PC-9 (cell line): ENCODE measurements at regions not wholly inside any gene's neighbourhood (a gene's known extent, or its start where the extent isn't known, plus 50 kb on each side); places are given as distances from the start of the nearest gene placed in this dataset.

Experiments
- BruUV-seq: library from RNA; stranded (reverse); fragments of 400-500 nt; replicated peaks from 2 replicates; lab custom pipeline; 2021; lab: Mats Ljungman, UMichigan
- CTCF ChIA-PET: fragments of 300-600 bp; sonication (Branson Sonifier 250); formaldehyde crosslinking; loops from one replicate; lab custom pipeline; 2022; ENCODE audit warnings: antibody characterized with exemption; lab: Charles Lee
- POLR2A ChIA-PET: fragments of 300-600 bp; sonication (Branson Sonifier 250); formaldehyde crosslinking; loops from one replicate; lab custom pipeline; 2022; ENCODE audit warnings: antibody characterized with exemption; ENCODE audit not compliant: unreplicated experiment; lab: Charles Lee
- DNase-seq, 2 experiments: peaks; one replicate each; pipeline versions ENCODE4 v3.0.0 to v3.0.0-alpha.2; 2015 to 2022; ENCODE audit warnings: mixed read lengths in 1 of 2
- H2AFZ ChIP-seq: fragments of 200-600 bp; sonication (generic); 2 replicates; pipeline ENCODE4 v1.8.1; 2017; ENCODE audit warnings: antibody characterized with exemption
- H3F3A ChIP-seq: fragments of 200-600 bp; sonication (generic); 2 replicates; pipeline ENCODE4 v1.8.1; 2017; ENCODE audit warnings: antibody characterized with exemption, mild to moderate bottlenecking, low read depth; ENCODE audit not compliant: insufficient read depth
- H3K27ac ChIP-seq: fragments of 200-600 bp; sonication (generic); 2 replicates; pipeline ENCODE4 v1.6.1; 2016; ENCODE audit warnings: mixed run types
- H3K27me3 ChIP-seq: fragments of 200-600 bp; sonication (generic); 2 replicates; pipeline ENCODE4 v1.6.1; 2016; ENCODE audit warnings: low read depth, mixed run types; ENCODE audit not compliant: insufficient read depth
- H3K36me3 ChIP-seq: fragments of 200-600 bp; sonication (generic); 2 replicates; pipeline ENCODE4 v1.6.1; 2016; ENCODE audit warnings: low read depth, mixed run types
- H3K4me1 ChIP-seq: fragments of 200-600 bp; sonication (generic); replicated peaks from 2 replicates; pipeline ENCODE4 v1.6.1; 2016; ENCODE audit warnings: mixed run types; ENCODE audit not compliant: insufficient read depth
- H3K4me2 ChIP-seq: fragments of 200-600 bp; sonication (generic); 2 replicates; pipeline ENCODE4 v1.6.1; 2017; ENCODE audit warnings: mixed run types
- H3K4me3 ChIP-seq: fragments of 200-600 bp; sonication (generic); 2 replicates; pipeline ENCODE4 v1.6.1; 2016; ENCODE audit warnings: mixed run types
- H3K79me2 ChIP-seq: fragments of 200-600 bp; sonication (generic); 2 replicates; pipeline ENCODE4 v1.6.1; 2017; ENCODE audit warnings: low read depth, mixed run types
- H3K9me2 ChIP-seq: fragments of 200-600 bp; sonication (generic); 2 replicates; pipeline ENCODE4 v1.8.1; 2017; ENCODE audit warnings: mild to moderate bottlenecking; ENCODE audit not compliant: insufficient read depth
- H3K9me3 ChIP-seq: fragments of 200-600 bp; sonication (generic); 2 replicates; pipeline ENCODE4 v1.8.1; 2016; ENCODE audit warnings: low read depth; ENCODE audit not compliant: insufficient read depth
- H4K20me1 ChIP-seq: fragments of 200-600 bp; sonication (generic); 2 replicates; pipeline ENCODE4 v1.8.1; 2017; ENCODE audit not compliant: insufficient read depth
- EZH2 ChIP-seq: fragments of 200-600 bp; sonication (generic); IDR thresholded peaks from 2 replicates; pipeline ENCODE4 v1.8.0; 2017; ENCODE audit warnings: antibody characterized with exemption, low read depth
- intact Hi-C: fragments of 100-400 bp; cut with micrococcal nuclease; formaldehyde crosslinking; loops from one replicate; pipeline ENCODE4 v1.10.0; 2022; ENCODE audit not compliant: unreplicated experiment
- TF ChIP-seq, protein P1 (sequence below): fragments of 200-600 bp; sonication (generic); conservative IDR thresholded peaks from 2 replicates; pipeline ENCODE4 v1.6.1; 2017; ENCODE audit warnings: mixed run types, antibody characterized with exemption, mild to moderate bottlenecking, moderate library complexity

DNA sequence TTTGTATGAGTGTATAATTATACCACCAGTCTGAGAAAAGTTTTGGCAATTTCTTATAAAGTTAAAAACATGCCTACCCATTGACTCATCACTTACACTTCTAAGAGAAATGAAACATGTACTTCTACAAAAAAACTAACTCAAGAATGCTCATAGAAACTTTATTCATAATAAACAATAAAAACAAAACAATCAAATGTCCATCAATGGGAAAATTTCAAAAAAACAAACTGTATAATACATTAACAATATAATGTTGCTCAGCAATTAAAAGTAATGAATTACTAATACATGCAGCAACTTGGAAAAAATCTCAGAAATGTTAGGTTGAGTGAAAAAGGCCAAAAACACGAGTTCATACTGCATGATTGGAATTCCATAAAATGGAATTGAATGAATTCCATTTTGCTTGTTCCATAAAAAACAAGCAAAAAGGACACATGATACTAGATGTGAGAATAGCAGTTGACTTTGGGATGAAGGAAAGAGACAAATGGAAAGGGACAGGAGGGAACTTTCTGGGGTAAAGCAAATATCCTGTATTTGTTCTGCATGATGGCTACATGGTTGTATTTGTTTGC, 726.6 kb downstream of the RFPL4B start:
- peaks cover 19% of the 10 kb centered on the region for H3K9me3 ChIP-seq
- DNase-seq, result no peak
- H3F3A ChIP-seq, result no peaks in the 10 kb centered on the region
- BruUV-seq, result no TSS peak
- H2AFZ ChIP-seq, result no peak overlapping the region
- H3K27me3 ChIP-seq, result no peaks in the 10 kb centered on the region
- intact Hi-C loops, result no loop called here
- H3K4me2 ChIP-seq, result no peak overlapping the region
- H3K4me1 ChIP-seq, result no peaks in the 10 kb centered on the region
- H3K9me2 ChIP-seq, result no peaks in the 10 kb centered on the region; the same call in 1 of the 2 replicates
- no peak overlapping the region for H3K4me3 ChIP-seq
- ChIA-PET CTCF (no interaction called here), POLR2A (no interaction called here)
- TF ChIP-seq, protein P1, sequence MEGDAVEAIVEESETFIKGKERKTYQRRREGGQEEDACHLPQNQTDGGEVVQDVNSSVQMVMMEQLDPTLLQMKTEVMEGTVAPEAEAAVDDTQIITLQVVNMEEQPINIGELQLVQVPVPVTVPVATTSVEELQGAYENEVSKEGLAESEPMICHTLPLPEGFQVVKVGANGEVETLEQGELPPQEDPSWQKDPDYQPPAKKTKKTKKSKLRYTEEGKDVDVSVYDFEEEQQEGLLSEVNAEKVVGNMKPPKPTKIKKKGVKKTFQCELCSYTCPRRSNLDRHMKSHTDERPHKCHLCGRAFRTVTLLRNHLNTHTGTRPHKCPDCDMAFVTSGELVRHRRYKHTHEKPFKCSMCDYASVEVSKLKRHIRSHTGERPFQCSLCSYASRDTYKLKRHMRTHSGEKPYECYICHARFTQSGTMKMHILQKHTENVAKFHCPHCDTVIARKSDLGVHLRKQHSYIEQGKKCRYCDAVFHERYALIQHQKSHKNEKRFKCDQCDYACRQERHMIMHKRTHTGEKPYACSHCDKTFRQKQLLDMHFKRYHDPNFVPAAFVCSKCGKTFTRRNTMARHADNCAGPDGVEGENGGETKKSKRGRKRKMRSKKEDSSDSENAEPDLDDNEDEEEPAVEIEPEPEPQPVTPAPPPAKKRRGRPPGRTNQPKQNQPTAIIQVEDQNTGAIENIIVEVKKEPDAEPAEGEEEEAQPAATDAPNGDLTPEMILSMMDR, result no peak
- no peaks in the 10 kb centered on the region for H4K20me1 ChIP-seq
- H3K27ac ChIP-seq, result no peak overlapping the region
- H3K36me3 ChIP-seq, result no peaks in the 10 kb centered on the region
- H3K79me2 ChIP-seq, result no peaks in the 10 kb centered on the region

DNA sequence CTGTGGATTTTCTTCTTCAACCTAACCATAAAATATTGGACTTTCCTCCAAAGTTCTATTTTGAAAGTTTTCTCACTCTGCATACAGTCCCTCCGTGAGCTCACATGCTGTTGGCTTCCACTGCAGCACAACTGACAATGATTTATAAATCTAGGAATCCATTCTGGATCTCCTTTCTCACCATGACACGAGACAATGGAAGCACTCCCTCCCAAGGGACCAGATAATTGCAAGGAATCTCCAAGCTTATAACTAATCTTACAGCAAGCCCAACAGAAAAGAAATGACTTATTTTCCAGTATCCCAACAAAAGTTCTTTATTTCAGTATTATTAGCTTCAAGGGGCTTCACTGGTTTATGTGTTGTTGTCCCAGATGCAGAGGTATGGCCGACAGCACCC, 729.0 kb downstream of the RFPL4B start:
- H3K9me2 ChIP-seq, result no peaks in the 10 kb centered on the region; the same call in 1 of the 2 replicates
- ChIA-PET CTCF (no interaction called here), POLR2A (no interaction called here)
- BruUV-seq, result no TSS peak
- no peak overlapping the region for H3K27ac ChIP-seq
- H4K20me1 ChIP-seq, result no peaks in the 10 kb centered on the region
- no peak overlapping the region for H3K4me3 ChIP-seq
- H3K9me3 ChIP-seq, result peaks cover 6% of the 10 kb centered on the region; the same call in 1 of the 2 replicates
- H3K4me2 ChIP-seq, result no peak overlapping the region
- intact Hi-C loops, result no loop called here
- no peaks in the 10 kb centered on the region for H3K27me3 ChIP-seq
- H3K4me1 ChIP-seq, result no peaks in the 10 kb centered on the region
- DNase-seq, result no peak
- TF ChIP-seq, protein P1, result no peak
- no peak for TF ChIP-seq EZH2
- no peak overlapping the region for H2AFZ ChIP-seq
- H3K79me2 ChIP-seq, result no peaks in the 10 kb centered on the region
- H3K36me3 ChIP-seq, result no peaks in the 10 kb centered on the region
- H3F3A ChIP-seq, result no peaks in the 10 kb centered on the region

DNA sequence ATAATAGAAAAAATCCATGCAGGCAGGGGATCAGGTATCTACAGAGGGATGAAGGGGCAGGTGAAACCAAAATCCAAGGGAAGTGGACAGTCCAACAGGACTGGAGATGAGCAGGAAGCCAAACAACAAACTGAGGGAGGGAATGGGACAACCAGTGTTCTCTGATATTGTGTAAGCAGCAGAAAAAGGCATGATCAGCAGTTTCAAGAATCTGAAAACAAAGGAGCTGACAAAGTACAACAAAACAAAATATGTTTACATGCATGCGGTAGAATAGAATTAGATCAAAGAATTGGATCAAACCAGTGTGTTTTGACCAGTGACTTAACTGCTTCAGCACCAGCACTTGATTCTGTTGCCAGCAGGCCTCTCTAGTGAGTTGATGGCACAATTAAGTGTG, 729.7 kb downstream of the RFPL4B start:
- H3K4me3 ChIP-seq, result no peak overlapping the region
- no peak overlapping the region for H3K4me2 ChIP-seq
- ChIA-PET POLR2A (no interaction called here), CTCF (no interaction called here)
- H2AFZ ChIP-seq, result no peak overlapping the region
- H4K20me1 ChIP-seq, result no peaks in the 10 kb centered on the region
- H3K9me3 ChIP-seq, result peaks cover 6% of the 10 kb centered on the region; the same call in 1 of the 2 replicates
- no peaks in the 10 kb centered on the region for H3F3A ChIP-seq
- no peaks in the 10 kb centered on the region for H3K4me1 ChIP-seq
- DNase-seq, result no peak
- H3K79me2 ChIP-seq, result no peaks in the 10 kb centered on the region
- no peaks in the 10 kb centered on the region for H3K27me3 ChIP-seq
- no peaks in the 10 kb centered on the region; the same call in 1 of the 2 replicates for H3K9me2 ChIP-seq
- no peak overlapping the region for H3K27ac ChIP-seq
- BruUV-seq, result no TSS peak
- H3K36me3 ChIP-seq, result no peaks in the 10 kb centered on the region
- intact Hi-C loops, result no loop called here
- no peak for TF ChIP-seq EZH2
- TF ChIP-seq, protein P1, result no peak
